PC-3 (cell line): ENCODE measurements at regions not wholly inside any gene's neighbourhood (a gene's known extent, or its start where the extent isn't known, plus 50 kb on each side); places are given as distances from the start of the nearest gene placed in this dataset.

ENCODE experiments used
- CTCF ChIP-seq: fragments of 300-600 bp; sonication (generic); conservative IDR thresholded peaks from 2 replicates; pipeline ENCODE4 v1.5.1; 2017; ENCODE audit warnings: antibody characterized with exemption, low read depth, mild to moderate bottlenecking, low read length
- EZH2phosphoT487 ChIP-seq: fragments of 300-600 bp; sonication (generic); IDR thresholded peaks from 2 replicates; pipeline ENCODE4 v1.6.1; 2018; ENCODE audit warnings: mild to moderate bottlenecking, antibody characterized with exemption, low read length, borderline replicate concordance

GRCh38 chr3:36097209-36097608 is 283.1 kb upstream of the STAC start:
- no peak for TF ChIP-seq CTCF
- no peak for TF ChIP-seq EZH2phosphoT487
